Breast epithelium (tissue), 4 donors: ENCODE measurements at regions not wholly inside any gene's neighbourhood (a gene's known extent, or its start where the extent isn't known, plus 50 kb on each side); places are given as distances from the start of the nearest gene placed in this dataset.

Experiments
- DNase-seq, 2 donors: peaks; one replicate each; pipeline ENCODE4 v3.0.0-alpha.2; 2019; ENCODE audit warnings: low spot score in 2 of 2
- H3K27ac ChIP-seq, 2 donors: fragments of 200-600 bp; sonication (generic) in 1 of 2; one replicate each; pipeline ENCODE4 v1.5.1; 2016 to 2019; ENCODE audit warnings: mild to moderate bottlenecking in 1 of 2
- H3K27me3 ChIP-seq, 2 donors: fragments of 200-600 bp; sonication (generic) in 1 of 2; one replicate each; pipeline versions ENCODE4 v1.5.1 to v1.6.0; 2017 to 2019; ENCODE audit warnings: control low read depth in 1 of 2, mild to moderate bottlenecking in 1 of 2
- H3K36me3 ChIP-seq: fragments of 200-600 bp; one replicate; pipeline ENCODE4 v1.5.1; 2019
- H3K4me1 ChIP-seq, 2 donors: fragments of 200-600 bp; sonication (generic); one replicate each; pipeline ENCODE4 v1.5.1; 2016 to 2019; ENCODE audit warnings: control low read depth in 1 of 2
- H3K4me3 ChIP-seq, 3 donors: fragments of 200-600 bp; sonication (generic); 1 replicate in 2 of 3; 2 replicates in 1 of 3; pipeline ENCODE4 v1.5.1; 2016 to 2019; ENCODE audit warnings: mild to moderate bottlenecking in 3 of 3, moderate library complexity in 2 of 3
- H3K9me3 ChIP-seq, 2 donors: fragments of 200-600 bp; sonication (generic) in 1 of 2; one replicate each; pipeline ENCODE4 v1.5.1; 2016 to 2019; ENCODE audit warnings: control low read depth in 1 of 2
- POLR2A ChIP-seq: fragments of 450-650 bp; IDR thresholded peaks from one replicate; pipeline ENCODE4 v1.6.1; 2016; ENCODE audit warnings: antibody characterized with exemption, mild to moderate bottlenecking, moderate library complexity
- POLR2AphosphoS5 ChIP-seq, 3 donors: sonication (generic); formaldehyde crosslinking; IDR thresholded peaks; one replicate each; pipeline ENCODE4 v1.6.1; 2017; ENCODE audit warnings: antibody characterized with exemption in 3 of 3
- intact Hi-C: fragments of 100-400 bp; cut with DNase I; formaldehyde crosslinking; loops from one replicate; pipeline ENCODE4 v1.15.1; 2023; ENCODE audit warnings: low total_unique reads
- TF ChIP-seq, protein P1 (sequence below), 3 donors: fragments of 450-650 bp; IDR thresholded peaks; one replicate each; pipeline ENCODE4 v1.5.1; 2016 to 2017; ENCODE audit warnings: antibody characterized with exemption in 3 of 3, mild to moderate bottlenecking in 3 of 3, moderate library complexity in 3 of 3

DNA sequence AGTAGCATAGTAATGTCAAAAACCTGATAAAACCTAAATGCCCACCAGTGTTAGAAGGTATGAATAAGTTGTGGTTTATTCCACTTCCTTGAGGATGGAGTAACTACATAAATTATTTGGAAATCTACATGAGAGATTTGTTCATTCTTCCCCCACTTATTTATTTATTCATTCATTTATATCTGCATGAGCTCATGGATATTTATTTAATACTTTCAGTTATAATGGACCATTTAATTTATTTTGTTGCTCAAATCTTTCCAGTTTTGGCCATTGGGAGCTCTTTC is 223.8 kb upstream of the S1PR3 start:
- DNase-seq, result no peak
- Histone ChIP-seq H3K27ac (no peak overlapping the region), H3K9me3 (no peaks in the 10 kb centered on the region), H3K4me3 (no peak overlapping the region), H3K4me1 (no peaks in the 10 kb centered on the region), H3K36me3 (no peaks in the 10 kb centered on the region), H3K27me3 (no peaks in the 10 kb centered on the region)
- TF ChIP-seq POLR2A (no peak), POLR2AphosphoS5 (IDR thresholded peaks at IDR 0.05) (no peak)
- TF ChIP-seq, protein P1, sequence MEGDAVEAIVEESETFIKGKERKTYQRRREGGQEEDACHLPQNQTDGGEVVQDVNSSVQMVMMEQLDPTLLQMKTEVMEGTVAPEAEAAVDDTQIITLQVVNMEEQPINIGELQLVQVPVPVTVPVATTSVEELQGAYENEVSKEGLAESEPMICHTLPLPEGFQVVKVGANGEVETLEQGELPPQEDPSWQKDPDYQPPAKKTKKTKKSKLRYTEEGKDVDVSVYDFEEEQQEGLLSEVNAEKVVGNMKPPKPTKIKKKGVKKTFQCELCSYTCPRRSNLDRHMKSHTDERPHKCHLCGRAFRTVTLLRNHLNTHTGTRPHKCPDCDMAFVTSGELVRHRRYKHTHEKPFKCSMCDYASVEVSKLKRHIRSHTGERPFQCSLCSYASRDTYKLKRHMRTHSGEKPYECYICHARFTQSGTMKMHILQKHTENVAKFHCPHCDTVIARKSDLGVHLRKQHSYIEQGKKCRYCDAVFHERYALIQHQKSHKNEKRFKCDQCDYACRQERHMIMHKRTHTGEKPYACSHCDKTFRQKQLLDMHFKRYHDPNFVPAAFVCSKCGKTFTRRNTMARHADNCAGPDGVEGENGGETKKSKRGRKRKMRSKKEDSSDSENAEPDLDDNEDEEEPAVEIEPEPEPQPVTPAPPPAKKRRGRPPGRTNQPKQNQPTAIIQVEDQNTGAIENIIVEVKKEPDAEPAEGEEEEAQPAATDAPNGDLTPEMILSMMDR (IDR thresholded peaks at IDR 0.05), result no peak
- intact Hi-C loops, result no loop called here

GRCh38 chr9:88772575-88772974 is 218.7 kb upstream of the S1PR3 start:
- no peaks in the 10 kb centered on the region for H3K9me3 ChIP-seq
- no peaks in the 10 kb centered on the region for H3K36me3 ChIP-seq
- intact Hi-C loops, result no loop called here
- no peak for DNase-seq
- H3K4me3 ChIP-seq, result no peak overlapping the region
- no peak overlapping the region for H3K27ac ChIP-seq
- H3K4me1 ChIP-seq, result no peaks in the 10 kb centered on the region
- no peak for TF ChIP-seq POLR2AphosphoS5 (IDR thresholded peaks at IDR 0.05)
- TF ChIP-seq POLR2A, result no peak
- TF ChIP-seq, protein P1 (IDR thresholded peaks at IDR 0.05), result no peak
- no peaks in the 10 kb centered on the region for H3K27me3 ChIP-seq

GRCh38 chr9:88773126-88773525 is 218.1 kb upstream of the S1PR3 start:
- Histone ChIP-seq H3K27me3 (no peaks in the 10 kb centered on the region), H3K36me3 (no peaks in the 10 kb centered on the region), H3K9me3 (no peaks in the 10 kb centered on the region), H3K4me1 (no peaks in the 10 kb centered on the region), H3K4me3 (no peak overlapping the region), H3K27ac (no peak overlapping the region)
- intact Hi-C loops, result no loop called here
- DNase-seq, result no peak
- no peak for TF ChIP-seq POLR2A
- no peak for TF ChIP-seq POLR2AphosphoS5 (IDR thresholded peaks at IDR 0.05)
- TF ChIP-seq, protein P1 (IDR thresholded peaks at IDR 0.05), result no peak

- no peak overlapping the region for H3K4me3 ChIP-seq
- TF ChIP-seq POLR2AphosphoS5 (IDR thresholded peaks at IDR 0.05), result no peak
- no peaks in the 10 kb centered on the region for H3K4me1 ChIP-seq
- intact Hi-C loops, result no loop called here
- H3K27me3 ChIP-seq, result no peaks in the 10 kb centered on the region
- H3K9me3 ChIP-seq, result no peaks in the 10 kb centered on the region
- no peak for DNase-seq
- H3K36me3 ChIP-seq, result no peaks in the 10 kb centered on the region
- no peak overlapping the region for H3K27ac ChIP-seq
Measured at GRCh38 chr9:88773627-88774244, 217.5 kb upstream of the S1PR3 start.

- peak overlapping the region in 1 of 2 donors; percentile 46 for H3K27ac ChIP-seq
- no peak for DNase-seq
- H3K9me3 ChIP-seq, result no peaks in the 10 kb centered on the region
- TF ChIP-seq POLR2AphosphoS5 (IDR thresholded peaks at IDR 0.05) (no peak), POLR2A (no peak)
- TF ChIP-seq, protein P1 (IDR thresholded peaks at IDR 0.05), result no peak
- no peak overlapping the region for H3K4me3 ChIP-seq
- H3K4me1 ChIP-seq, result no peaks in the 10 kb centered on the region
- intact Hi-C loops, result no loop called here
- H3K27me3 ChIP-seq, result no peaks in the 10 kb centered on the region
- no peaks in the 10 kb centered on the region for H3K36me3 ChIP-seq
Measured at GRCh38 chr9:88775037-88775471, 216.2 kb upstream of the S1PR3 start.

GRCh38 chr9:88775559-88775958 is 215.7 kb upstream of the S1PR3 start:
- H3K27ac ChIP-seq, result peak overlapping the region in 1 of 2 donors; percentile 46
- H3K4me1 ChIP-seq, result no peaks in the 10 kb centered on the region
- no peaks in the 10 kb centered on the region for H3K9me3 ChIP-seq
- TF ChIP-seq POLR2A (no peak), POLR2AphosphoS5 (IDR thresholded peaks at IDR 0.05) (no peak)
- TF ChIP-seq, protein P1 (IDR thresholded peaks at IDR 0.05), result no peak
- H3K36me3 ChIP-seq, result no peaks in the 10 kb centered on the region
- no peak overlapping the region for H3K4me3 ChIP-seq
- H3K27me3 ChIP-seq, result no peaks in the 10 kb centered on the region
- intact Hi-C loops, result no loop called here
- no peak for DNase-seq
